Heart right ventricle (tissue), 16 donors: ENCODE measurements at regions not wholly inside any gene's neighbourhood (a gene's known extent, or its start where the extent isn't known, plus 50 kb on each side); places are given as distances from the start of the nearest gene placed in this dataset.
A peak's percentile ranks its signal among the peaks of the same experiment; 100 is the strongest.

Experiments used
- ATAC-seq, 8 donors: fragments of 200-7000 bp; cut with Tn5 transposase; one replicate each; pipeline ENCODE4 v1.9.1; 2020; ENCODE audit warnings: mild to moderate bottlenecking in 8 of 8, moderate library complexity in 8 of 8, moderate number of reproducible peaks in 1 of 8
- DNase-seq, 2 donors: peaks; one replicate each; pipeline ENCODE4 v3.0.0-alpha.2; 2020
- H3K27ac ChIP-seq, 10 donors: fragments of 200-600 bp; sonication (generic) in 2 of 10; one replicate each; pipeline versions ENCODE4 v1.5.0 to v1.8.0; 2020 to 2022; ENCODE audit warnings: mild to moderate bottlenecking in 3 of 10
- H3K27me3 ChIP-seq, 7 donors: fragments of 200-600 bp; one replicate each; pipeline ENCODE4 v1.8.0; 2021 to 2022; ENCODE audit warnings: mild to moderate bottlenecking in 2 of 7
- H3K36me3 ChIP-seq, 9 donors: fragments of 200-600 bp; sonication (generic) in 1 of 9; one replicate each; pipeline versions ENCODE4 v1.5.0 to v1.8.0; 2020 to 2022; ENCODE audit warnings: mild to moderate bottlenecking in 2 of 9
- H3K4me1 ChIP-seq, 9 donors: fragments of 200-600 bp; sonication (generic) in 1 of 9; one replicate each; pipeline versions ENCODE4 v1.5.0 to v1.8.0; 2020 to 2022; ENCODE audit warnings: mild to moderate bottlenecking in 4 of 9
- H3K4me3 ChIP-seq, 10 donors: fragments of 200-600 bp; sonication (generic) in 2 of 10; one replicate each; pipeline versions ENCODE4 v1.5.0 to v1.8.0; 2020 to 2022; ENCODE audit warnings: mild to moderate bottlenecking in 7 of 10, moderate library complexity in 2 of 10
- H3K9me3 ChIP-seq, 11 donors: fragments of 200-600 bp in 10 of 11; sonication (generic) in 2 of 11; one replicate each; pipeline versions ENCODE4 v1.5.0 to v1.8.0; 2013 to 2022; ENCODE audit warnings: mild to moderate bottlenecking in 2 of 11, control low read depth in 1 of 11, moderate library complexity in 1 of 11
- WGBS, 2 donors: extraction: QIAGEN DNeasy Blood & Tissue Kit; methylation state at CpG; one replicate each; pipeline ENCODE4 v1.1.7; 2013; ENCODE audit warnings: inconsistent platforms in 1 of 2; 5-methylcytosine and 5-hydroxymethylcytosine counted together
- intact Hi-C, 10 donors: fragments of 100-400 bp; cut with DNase I; formaldehyde crosslinking; loops; one replicate each; pipeline versions ENCODE4 v1.11.1 to v1.14.2; 2022
- TF ChIP-seq, protein P1 (sequence below), 9 donors: fragments of 200-600 bp; sonication (generic) in 2 of 9; IDR thresholded peaks; one replicate each; pipeline versions ENCODE4 v1.5.0 to v1.8.0; 2021 to 2022; ENCODE audit warnings: antibody characterized with exemption in 9 of 9, mild to moderate bottlenecking in 5 of 9, moderate library complexity in 1 of 9
- donor health status: Arrhythmogenic right ventricular cardiomyopathy.
- donor health status: ischemic (EF 13 %, LVEDD 7.1; RV severe dilation, severe dysfunction).
- donor health status: healthy with polysubstance abuse.
- donor health status: DM: no; HTN: yes; CAD: no.
- donor health status: DM: no; HTN: no; CAD: no.
- donor health status: ischemic (EF 25% LVEDD 6.9; RV normal size, moderate dysfunction).
- donor health status: ischemic (EF 25% LVEDD 5.7; RV mildly dilated, moderate dysfunction).
- donor health status: healthy.
- donor health status: DM: yes; HTN: yes; CAD: no.
- donor health status: Ischemic cardiomyopathy.
- donor health status: ischemic (EF 35%, LVEDD 5.7; RV mildly dilated, moderate dysfunction).
- donor health status: nonischemic (EF 11% LVEDD 7.7; RV severe dilation, severe dysfunction).
- donor health status: DM: yes; HTN: yes; CAD: no.
- donor health status: PGD.
- donor health status: ischemic (EF 29% LVEDD 5.4; RV normal size, mild dysfunction).
- donor health status: nonischemic (EF 23%, LVEDD 6.1; RV moderate dilation, normal function).

DNA sequence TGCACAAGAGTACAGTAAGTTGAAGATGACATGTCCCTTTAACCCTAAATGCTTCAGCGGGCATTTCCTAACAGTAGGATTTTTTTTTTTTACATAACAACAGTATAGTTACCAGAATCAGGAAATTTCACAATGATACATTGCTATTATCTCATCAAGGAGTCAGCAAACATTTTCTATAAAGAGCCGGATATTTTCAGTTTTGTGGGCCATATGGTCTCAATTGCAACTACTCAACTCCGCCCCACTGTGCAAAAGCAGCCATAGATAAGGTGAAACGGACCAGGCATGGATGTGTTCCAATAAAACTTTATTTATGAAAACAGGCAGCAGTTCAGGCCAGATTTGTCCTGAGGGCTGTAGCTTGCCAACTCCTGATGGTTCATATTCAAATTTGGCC, 130.6 kb downstream of the SMAD6 start:
- Histone ChIP-seq H3K27me3 (no peaks in the 10 kb centered on the region), H3K4me1 (peaks cover 0 to 32% (median 8%) of the 10 kb centered on the region in 9 donors)

DNA sequence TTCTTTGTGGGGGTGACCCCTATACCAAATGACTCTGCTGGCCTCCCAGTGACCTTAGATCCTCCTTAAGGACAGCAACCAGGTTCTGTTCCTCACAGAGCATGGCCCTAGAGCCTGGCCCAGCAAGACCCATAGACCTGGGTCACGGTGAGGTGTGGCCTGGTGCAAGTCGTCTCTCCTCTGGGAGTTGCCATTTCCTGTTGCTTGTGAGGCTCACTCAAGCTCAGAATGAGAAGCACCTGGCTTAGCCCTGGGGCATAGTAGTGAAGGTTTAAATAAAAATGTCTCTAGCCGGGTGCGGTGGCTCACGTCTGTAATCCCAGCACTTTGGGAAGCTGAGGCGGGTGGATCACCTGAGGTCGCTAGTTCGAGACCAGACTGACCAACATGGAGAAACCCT, 131.3 kb downstream of the SMAD6 start:
- Histone ChIP-seq H3K36me3 (no peaks in the 10 kb centered on the region), H3K9me3 (peaks cover 0 to 8% (median 0%) of the 10 kb centered on the region in 11 donors), H3K4me1 (peaks cover 0 to 32% (median 8%) of the 10 kb centered on the region in 9 donors), H3K4me3 (no peak overlapping the region), H3K27me3 (no peaks in the 10 kb centered on the region), H3K27ac (peak overlapping the region in 1 of 10 donors; percentile 46)
- WGBS, 2 donors: 87 to 91% methylated on average over 8 of the region's 8 CpGs
- ATAC-seq: no peak
- DNase-seq: no peak
- intact Hi-C loops: no loop called here
- TF ChIP-seq, protein P1, sequence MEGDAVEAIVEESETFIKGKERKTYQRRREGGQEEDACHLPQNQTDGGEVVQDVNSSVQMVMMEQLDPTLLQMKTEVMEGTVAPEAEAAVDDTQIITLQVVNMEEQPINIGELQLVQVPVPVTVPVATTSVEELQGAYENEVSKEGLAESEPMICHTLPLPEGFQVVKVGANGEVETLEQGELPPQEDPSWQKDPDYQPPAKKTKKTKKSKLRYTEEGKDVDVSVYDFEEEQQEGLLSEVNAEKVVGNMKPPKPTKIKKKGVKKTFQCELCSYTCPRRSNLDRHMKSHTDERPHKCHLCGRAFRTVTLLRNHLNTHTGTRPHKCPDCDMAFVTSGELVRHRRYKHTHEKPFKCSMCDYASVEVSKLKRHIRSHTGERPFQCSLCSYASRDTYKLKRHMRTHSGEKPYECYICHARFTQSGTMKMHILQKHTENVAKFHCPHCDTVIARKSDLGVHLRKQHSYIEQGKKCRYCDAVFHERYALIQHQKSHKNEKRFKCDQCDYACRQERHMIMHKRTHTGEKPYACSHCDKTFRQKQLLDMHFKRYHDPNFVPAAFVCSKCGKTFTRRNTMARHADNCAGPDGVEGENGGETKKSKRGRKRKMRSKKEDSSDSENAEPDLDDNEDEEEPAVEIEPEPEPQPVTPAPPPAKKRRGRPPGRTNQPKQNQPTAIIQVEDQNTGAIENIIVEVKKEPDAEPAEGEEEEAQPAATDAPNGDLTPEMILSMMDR (IDR thresholded peaks at IDR 0.05): no peak

More for the DNA sequence above, 130.6 kb downstream of the SMAD6 start:
- intact Hi-C loops: no loop called here
- Histone ChIP-seq H3K36me3 (no peaks in the 10 kb centered on the region), H3K4me3 (no peak overlapping the region), H3K9me3 (peaks cover 0 to 8% (median 0%) of the 10 kb centered on the region in 11 donors), H3K27ac (peak overlapping the region in 1 of 10 donors; percentile 46)
- no peak for DNase-seq
- TF ChIP-seq, protein P1 (IDR thresholded peaks at IDR 0.05): no peak
- no peak for ATAC-seq
- 62% methylated on average over 4 of the region's 4 CpGs for WGBS, 2 donors

DNA sequence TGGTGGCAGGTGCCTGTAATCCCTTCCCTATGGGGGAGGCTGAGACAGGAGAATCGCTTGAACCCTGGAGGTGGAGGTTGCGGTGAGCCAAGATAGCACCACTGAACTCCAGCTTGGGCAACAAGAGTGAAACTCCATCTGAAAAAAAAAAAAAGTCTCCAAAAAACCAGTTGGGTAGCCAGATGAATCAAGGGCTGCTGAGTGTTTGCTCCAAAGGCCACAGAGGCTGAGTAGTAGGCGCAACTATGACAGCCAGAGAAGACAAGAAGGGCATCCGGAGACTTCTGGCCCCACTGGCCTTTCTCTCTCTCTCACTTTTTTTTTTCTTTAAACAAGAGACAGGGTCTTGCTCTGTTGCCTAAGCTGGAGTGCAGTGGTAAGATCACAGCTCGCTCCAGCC, 131.8 kb downstream of the SMAD6 start:
- no peak for ATAC-seq
- 88 to 89% methylated on average over 5 of the region's 5 CpGs for WGBS, 2 donors
- peaks cover 0 to 36% (median 8%) of the 10 kb centered on the region in 9 donors for H3K4me1 ChIP-seq
- intact Hi-C loops: no loop called here
- no peaks in the 10 kb centered on the region for H3K36me3 ChIP-seq
- H3K9me3 ChIP-seq: peaks cover 0 to 8% (median 0%) of the 10 kb centered on the region in 11 donors
- no peak overlapping the region for H3K27ac ChIP-seq
- no peaks in the 10 kb centered on the region for H3K27me3 ChIP-seq
- H3K4me3 ChIP-seq: no peak overlapping the region
- DNase-seq: no peak
- TF ChIP-seq, protein P1 (IDR thresholded peaks at IDR 0.05): no peak

DNA sequence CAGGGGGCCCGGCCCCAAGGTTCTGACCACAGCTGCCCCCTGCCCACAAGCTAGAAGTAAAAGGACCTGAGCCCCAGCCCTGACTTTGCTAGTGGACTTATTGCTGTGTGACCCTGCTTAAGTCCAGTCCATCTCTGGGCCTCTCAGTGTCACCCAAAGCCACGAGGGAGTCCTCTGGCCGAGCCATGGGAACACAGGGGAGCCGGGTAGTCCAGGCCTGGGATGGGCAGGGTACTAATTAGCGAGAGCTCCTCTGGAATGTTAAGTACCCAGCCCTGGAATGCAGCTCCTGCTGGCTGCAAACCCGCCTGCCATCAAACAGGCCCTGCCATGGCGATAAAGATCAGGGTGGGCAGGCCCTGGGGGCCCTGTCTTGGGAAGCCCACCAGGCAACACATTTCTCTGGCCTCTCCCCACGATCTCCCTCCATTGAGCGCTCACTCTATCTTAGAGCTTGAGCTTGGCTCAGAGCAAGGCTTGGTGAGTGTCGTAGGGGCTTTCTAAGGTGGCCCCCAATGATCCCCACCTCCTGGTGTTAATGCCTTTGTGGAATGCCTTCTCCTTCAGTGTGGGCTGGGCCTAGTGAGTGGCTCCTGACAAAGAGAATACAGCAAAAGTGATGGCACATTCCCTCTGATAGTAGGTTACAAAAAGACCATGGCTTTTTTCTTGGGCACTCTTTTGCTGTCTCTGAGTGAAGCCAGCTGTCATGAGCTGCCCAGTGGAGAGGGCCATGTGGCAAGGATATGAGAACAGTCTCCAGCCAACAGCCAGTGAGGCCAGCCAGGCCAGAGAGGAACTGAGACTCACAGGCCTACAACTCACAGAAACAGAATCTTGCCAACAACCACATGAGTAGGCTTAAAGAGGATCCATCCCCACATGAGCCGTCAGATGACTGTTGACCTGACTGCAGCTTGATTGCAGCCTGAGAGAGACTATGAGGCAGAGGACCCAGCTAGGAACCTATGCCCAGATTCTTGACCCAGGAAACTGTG, 133.1 kb downstream of the SMAD6 start:
- no peaks in the 10 kb centered on the region for H3K36me3 ChIP-seq
- WGBS, 2 donors: 45 to 78% methylated on average over 11 of the region's 11 CpGs
- intact Hi-C loops: loop anchor here in 1 of 10 donors (5.0 kb wide), 1 partner anchor 33 kb away; no protein-coding TSS in a partner anchor
- ATAC-seq (peak; percentile 34 to 76 (median 64)), DNase-seq (peak in 1 of 2 donors; percentile 52)
- no peak overlapping the region for H3K4me3 ChIP-seq
- peaks cover 0 to 45% (median 12%) of the 10 kb centered on the region in 9 donors for H3K4me1 ChIP-seq
- peak overlapping the region in 9 of 10 donors; percentile 13 to 87 (median 62) for H3K27ac ChIP-seq
- TF ChIP-seq, protein P1 (IDR thresholded peaks at IDR 0.05): no peak
- H3K27me3 ChIP-seq: no peaks in the 10 kb centered on the region
- H3K9me3 ChIP-seq: peaks cover 0 to 8% (median 0%) of the 10 kb centered on the region in 11 donors
